ENCODE measurements at regions not wholly inside any gene's neighbourhood (a gene's known extent, or its start where the extent isn't known, plus 50 kb on each side); places are given as distances from the start of the nearest gene placed in this dataset.

DNA sequence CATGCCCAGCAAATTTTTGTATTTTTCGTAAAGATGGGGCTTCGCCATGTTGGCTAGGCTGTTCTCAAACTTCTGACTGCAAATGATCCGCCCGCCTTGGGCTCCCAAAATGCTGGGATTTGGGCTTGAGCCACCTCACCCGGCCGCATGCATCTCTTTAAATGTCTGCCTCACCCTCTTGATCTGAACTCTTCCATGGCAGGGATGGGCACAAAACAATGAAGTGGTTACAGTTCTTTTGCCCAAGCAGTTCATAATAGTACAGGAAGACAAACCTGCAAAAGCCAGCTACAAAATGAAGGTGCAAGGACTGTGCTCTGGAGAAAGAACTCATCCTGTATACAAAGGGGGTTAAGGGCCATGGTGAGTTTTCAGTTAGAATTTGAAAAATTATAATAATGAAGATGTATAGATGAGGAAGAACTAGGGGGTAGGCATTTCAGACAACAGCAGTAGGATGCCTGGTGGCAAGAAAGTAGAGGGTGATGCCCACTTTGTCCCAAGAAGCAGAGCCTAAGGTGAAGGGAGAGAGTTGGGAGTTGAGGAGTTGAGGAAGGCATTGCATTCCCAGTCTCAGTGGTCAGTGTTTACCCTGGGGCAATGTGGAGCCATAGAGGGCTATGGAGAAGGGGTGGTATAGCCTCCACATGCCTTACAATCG lies 160.8 kb upstream of the MYCN start:
- Mint-ChIP-seq H3K36me3 (ENCODE audit: low read depth) (no peaks in the 10 kb centered on the region), H3K27me3 (ENCODE audit: low read depth, poor library complexity) (peaks cover 10% of the 10 kb centered on the region), H3K27ac (no peak overlapping the region), H3K4me3 (no peak overlapping the region), H3K4me1 (peaks cover 50% of the 10 kb centered on the region), H3K9me3 (peaks cover 4% of the 10 kb centered on the region)
- DNase-seq, result no peak
- TF ChIP-seq, protein P1, sequence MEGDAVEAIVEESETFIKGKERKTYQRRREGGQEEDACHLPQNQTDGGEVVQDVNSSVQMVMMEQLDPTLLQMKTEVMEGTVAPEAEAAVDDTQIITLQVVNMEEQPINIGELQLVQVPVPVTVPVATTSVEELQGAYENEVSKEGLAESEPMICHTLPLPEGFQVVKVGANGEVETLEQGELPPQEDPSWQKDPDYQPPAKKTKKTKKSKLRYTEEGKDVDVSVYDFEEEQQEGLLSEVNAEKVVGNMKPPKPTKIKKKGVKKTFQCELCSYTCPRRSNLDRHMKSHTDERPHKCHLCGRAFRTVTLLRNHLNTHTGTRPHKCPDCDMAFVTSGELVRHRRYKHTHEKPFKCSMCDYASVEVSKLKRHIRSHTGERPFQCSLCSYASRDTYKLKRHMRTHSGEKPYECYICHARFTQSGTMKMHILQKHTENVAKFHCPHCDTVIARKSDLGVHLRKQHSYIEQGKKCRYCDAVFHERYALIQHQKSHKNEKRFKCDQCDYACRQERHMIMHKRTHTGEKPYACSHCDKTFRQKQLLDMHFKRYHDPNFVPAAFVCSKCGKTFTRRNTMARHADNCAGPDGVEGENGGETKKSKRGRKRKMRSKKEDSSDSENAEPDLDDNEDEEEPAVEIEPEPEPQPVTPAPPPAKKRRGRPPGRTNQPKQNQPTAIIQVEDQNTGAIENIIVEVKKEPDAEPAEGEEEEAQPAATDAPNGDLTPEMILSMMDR (IDR thresholded peaks at IDR 0.05), result no peak

DNA sequence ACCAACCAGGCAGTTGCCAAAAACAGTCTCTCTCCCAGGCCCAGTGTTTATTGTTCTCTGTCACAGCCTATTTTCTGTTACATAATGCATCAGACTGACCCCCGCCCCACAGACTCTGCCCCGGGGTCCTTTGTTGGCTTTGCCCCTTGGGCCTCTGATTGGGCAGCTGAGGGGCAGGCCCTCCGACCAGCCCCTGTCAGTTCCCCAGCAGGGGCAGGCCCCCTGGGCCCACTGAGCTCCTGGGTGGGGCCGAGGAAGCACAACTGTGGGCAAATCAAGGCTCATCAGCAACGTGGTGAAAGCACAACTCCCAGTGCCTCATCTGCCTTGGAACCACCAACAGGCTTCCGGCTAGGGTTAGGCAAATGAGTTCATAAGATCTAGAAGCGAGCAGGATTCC lies 160.1 kb upstream of the MYCN start:
- peaks cover 10% of the 10 kb centered on the region for H3K27me3 Mint-ChIP-seq (ENCODE audit: low read depth, poor library complexity)
- no peak overlapping the region for H3K27ac Mint-ChIP-seq
- no peaks in the 10 kb centered on the region for H3K36me3 Mint-ChIP-seq (ENCODE audit: low read depth)
- H3K9me3 Mint-ChIP-seq, result peaks cover 1% of the 10 kb centered on the region
- H3K4me1 Mint-ChIP-seq, result peaks cover 55% of the 10 kb centered on the region
- DNase-seq, result no peak
- no peak overlapping the region for H3K4me3 Mint-ChIP-seq
- TF ChIP-seq, protein P1 (IDR thresholded peaks at IDR 0.05), result no peak

DNA sequence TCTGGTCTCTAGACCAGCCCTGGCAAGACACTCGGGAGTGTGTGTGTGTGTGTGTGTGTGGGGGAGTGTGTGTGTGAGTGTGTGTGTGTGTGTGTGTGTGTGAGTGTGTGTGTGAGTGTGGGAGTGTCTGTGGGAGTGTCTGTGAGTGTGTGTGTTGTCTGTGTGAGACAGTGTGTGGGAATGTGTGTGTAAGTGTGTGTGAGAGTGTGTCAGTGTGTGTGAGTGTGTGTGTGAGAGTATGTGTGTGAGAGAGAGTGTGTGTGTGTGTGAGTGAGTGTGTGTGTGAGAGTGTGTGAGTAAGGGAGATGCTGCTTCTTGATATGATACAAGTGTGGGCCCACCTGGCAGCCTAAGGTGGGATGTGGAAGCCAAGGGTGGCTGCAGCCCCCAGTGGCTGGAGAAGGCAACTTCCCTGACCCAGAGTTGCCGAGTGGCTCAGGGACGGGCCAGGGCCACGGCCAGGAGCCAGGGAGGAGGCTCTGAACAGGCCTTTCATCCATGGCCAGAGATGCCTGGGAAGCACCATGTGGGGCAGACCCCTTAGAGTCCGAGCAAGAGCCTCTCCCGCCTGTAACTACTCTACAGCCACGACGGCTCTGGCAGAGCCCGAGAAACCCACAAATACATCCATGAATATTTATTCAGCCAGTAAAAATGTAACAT lies 159.3 kb upstream of the MYCN start:
- Mint-ChIP-seq H3K4me3 (no peak overlapping the region), H3K27me3 (ENCODE audit: low read depth, poor library complexity) (peaks cover 16% of the 10 kb centered on the region)
- TF ChIP-seq, protein P1 (IDR thresholded peaks at IDR 0.05), result no peak

DNA sequence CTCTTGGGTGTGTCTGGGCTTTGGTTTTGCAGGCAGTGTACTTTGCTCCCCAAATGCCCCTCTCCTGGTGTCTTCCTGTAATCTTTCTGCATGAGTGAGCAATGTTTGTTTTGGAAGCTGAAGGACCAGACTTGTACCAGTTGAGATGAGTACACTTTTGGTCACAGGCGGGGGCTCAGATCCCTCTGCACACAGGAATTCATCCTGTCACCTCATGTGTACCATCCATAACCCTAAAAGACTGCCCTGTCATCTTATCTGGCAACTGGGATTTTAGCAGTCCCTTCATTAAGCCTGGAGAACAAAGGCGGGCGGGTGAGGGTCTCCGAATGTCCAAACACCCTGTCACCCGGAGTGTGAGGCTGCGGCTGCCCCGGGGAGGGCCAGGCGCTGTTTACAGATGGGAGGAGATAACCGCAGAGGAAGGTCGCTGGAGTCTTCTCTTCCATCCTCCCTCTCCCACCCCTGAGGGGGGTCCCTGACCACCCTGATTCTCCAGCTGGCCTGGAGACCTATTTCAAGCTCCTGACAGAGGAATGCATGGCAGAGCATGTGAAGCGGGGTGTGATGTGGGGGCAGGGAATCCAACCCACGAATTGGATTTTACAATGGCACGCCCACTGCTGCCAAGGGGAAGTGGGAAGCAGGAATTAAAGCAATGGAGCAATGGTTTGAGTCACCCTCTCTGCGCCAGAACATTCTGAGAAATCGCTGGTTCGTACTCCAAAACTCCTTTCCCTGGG lies 158.2 kb upstream of the MYCN start:
- H3K4me3 Mint-ChIP-seq, result peak overlapping the region; percentile 47
- H3K4me1 Mint-ChIP-seq, result peaks cover 67% of the 10 kb centered on the region
- peaks cover 13% of the 10 kb centered on the region for H3K27me3 Mint-ChIP-seq (ENCODE audit: low read depth, poor library complexity)
- DNase-seq, result peak; percentile 31
- H3K36me3 Mint-ChIP-seq (ENCODE audit: low read depth), result no peaks in the 10 kb centered on the region
- peak overlapping the region; percentile 56 for H3K27ac Mint-ChIP-seq
- no peaks in the 10 kb centered on the region for H3K9me3 Mint-ChIP-seq
- TF ChIP-seq, protein P1 (IDR thresholded peaks at IDR 0.05), result no peak

More for the DNA sequence above, 159.3 kb upstream of the MYCN start:
- no peaks in the 10 kb centered on the region for H3K9me3 Mint-ChIP-seq
- peak overlapping the region; percentile 56 for H3K27ac Mint-ChIP-seq
- H3K4me1 Mint-ChIP-seq, result peaks cover 62% of the 10 kb centered on the region
- H3K36me3 Mint-ChIP-seq (ENCODE audit: low read depth), result no peaks in the 10 kb centered on the region
- peak; percentile 26 for DNase-seq

DNA sequence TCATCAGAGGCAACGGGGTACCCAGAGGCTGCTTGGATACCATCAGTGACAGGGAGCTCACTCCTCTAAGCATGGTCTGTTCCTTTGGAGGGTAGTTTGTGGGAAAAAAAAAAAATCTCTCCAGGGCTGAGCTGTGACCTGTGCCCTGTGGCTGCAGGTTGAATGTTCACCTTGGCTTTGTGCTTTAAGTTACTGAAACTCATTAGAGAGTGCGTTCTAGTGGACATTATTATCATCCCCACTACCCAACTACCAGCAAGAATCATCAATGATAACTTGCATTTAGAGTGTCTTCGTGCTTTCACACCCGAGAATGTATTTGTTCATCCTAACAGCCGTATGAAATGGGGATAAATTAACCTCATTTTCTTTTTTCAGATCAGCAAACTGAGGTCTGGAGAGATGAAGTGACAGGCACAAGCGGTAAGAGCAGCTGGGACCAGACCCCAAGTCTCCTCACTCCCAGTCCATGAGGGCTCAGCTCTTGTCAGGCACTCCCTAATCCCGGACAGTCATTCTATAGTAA lies 157.5 kb upstream of the MYCN start:
- H3K4me1 Mint-ChIP-seq, result peaks cover 74% of the 10 kb centered on the region
- H3K9me3 Mint-ChIP-seq, result no peaks in the 10 kb centered on the region
- peak overlapping the region; percentile 9 for H3K4me3 Mint-ChIP-seq
- peaks cover 13% of the 10 kb centered on the region for H3K27me3 Mint-ChIP-seq (ENCODE audit: low read depth, poor library complexity)
- peak overlapping the region; percentile 56 for H3K27ac Mint-ChIP-seq
- DNase-seq, result no peak
- no peaks in the 10 kb centered on the region for H3K36me3 Mint-ChIP-seq (ENCODE audit: low read depth)
- TF ChIP-seq, protein P1 (IDR thresholded peaks at IDR 0.05), result no peak
